ENCODE measurements at regions not wholly inside any gene's neighbourhood (a gene's known extent, or its start where the extent isn't known, plus 50 kb on each side); places are given as distances from the start of the nearest gene placed in this dataset.
"Not testable (repeated sequence)": the region's sequence is repeated elsewhere in the genome, so short reads cannot be mapped to it uniquely, and the experiment has no call there.

DNA sequence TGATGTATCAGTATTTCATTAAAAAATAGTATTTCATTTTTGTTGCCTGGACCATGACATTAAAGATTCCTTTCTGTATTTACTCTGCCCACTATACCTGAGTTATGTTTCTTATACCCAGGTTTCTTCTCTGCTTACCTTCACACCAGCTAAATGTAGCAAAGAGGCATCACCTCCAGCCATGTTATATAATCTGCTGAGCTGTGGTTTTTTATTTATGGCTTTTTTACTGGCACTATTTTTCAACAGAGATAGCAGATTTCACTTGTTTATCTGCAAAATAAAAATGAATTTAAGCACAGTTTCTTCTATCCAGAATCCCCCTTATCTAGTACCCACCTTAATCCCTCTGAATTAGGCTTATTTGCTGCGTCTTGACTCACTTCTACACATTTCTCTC lies 979.0 kb upstream of the MAN1A1 start:
- DNase-seq, result no peak

GRCh38 chr6:120320481-120321162 lies 971.1 kb upstream of the MAN1A1 start:
- no peak for DNase-seq

- DNase-seq, result no peak
Observed at GRCh38 chr6:120304223-120304622, 954.7 kb upstream of the MAN1A1 start.

DNA sequence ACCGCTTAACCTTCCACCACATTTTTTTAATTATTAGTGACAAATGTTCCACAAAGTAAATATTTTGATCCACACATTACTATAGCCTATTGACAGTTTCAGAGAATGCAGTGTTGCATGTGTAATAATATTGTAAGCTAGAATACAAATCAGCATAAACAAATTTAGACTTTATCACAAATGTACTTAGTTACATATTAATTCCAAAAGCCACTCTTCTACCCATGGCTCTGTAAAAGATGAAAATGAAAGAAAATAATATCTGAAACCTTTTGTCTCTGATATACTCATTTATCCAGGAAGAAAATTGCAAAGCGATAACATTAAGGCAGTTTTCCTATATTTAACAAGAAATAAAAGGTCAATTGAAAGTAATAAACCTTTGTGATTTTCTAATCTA lies 954.0 kb upstream of the MAN1A1 start:
- DNase-seq, result no peak

GRCh38 chr6:120302041-120302440 lies 952.5 kb upstream of the MAN1A1 start:
- DNase-seq, result no peak

GRCh38 chr6:120290964-120291363 lies 941.4 kb upstream of the MAN1A1 start:
- DNase-seq, result no peak

DNA sequence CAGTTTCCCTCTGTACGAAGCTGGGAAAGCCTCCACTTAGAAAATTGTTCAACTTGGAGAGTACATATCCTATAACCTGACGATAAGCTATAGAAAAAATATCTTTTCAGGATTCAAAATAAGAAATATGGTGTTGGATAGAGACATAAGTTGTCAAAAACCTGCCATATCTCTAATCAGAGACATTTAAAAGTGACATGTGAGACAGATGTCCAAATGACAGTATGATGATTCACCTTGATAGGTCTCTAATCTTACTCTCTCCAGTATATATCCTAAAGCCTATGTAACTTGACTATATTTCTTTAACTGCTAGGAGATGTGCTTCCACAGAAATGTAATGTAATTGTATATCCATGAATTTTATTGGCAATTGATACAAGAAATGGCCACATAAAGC lies 932.4 kb upstream of the MAN1A1 start:
- no peak for DNase-seq

DNA sequence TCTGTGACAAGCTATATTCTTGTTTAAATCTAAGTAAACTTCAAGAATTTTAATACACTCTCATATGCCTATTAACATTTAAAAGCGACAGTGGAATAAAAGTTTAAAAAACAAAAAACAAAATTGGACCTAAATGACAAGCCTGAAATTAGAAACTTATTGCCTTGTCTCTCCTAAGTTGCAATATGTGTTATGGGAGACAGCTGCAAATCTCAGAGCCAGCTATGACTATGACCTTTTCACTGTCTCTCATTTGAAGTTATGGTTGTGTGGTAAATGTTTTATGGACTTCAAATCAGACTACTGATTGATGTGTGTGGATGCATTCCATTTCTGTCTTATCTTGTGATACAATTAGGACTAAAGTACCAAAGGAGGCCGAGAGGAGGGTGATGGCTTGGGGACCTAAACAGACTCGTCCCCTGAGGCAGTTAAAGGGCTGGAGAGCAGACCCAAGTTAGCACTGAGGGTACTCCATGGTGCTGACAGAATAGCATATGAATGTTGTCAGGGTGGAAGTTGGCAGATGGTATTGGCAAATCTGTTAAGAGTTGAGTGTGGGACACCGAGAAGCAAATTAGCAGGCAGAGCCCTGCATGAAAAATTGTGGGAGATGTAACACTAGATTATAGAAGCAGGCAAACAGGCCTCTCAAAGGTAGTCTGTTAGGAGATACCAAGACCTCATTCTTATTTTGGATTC lies 930.1 kb upstream of the MAN1A1 start:
- DNase-seq, result no peak

DNA sequence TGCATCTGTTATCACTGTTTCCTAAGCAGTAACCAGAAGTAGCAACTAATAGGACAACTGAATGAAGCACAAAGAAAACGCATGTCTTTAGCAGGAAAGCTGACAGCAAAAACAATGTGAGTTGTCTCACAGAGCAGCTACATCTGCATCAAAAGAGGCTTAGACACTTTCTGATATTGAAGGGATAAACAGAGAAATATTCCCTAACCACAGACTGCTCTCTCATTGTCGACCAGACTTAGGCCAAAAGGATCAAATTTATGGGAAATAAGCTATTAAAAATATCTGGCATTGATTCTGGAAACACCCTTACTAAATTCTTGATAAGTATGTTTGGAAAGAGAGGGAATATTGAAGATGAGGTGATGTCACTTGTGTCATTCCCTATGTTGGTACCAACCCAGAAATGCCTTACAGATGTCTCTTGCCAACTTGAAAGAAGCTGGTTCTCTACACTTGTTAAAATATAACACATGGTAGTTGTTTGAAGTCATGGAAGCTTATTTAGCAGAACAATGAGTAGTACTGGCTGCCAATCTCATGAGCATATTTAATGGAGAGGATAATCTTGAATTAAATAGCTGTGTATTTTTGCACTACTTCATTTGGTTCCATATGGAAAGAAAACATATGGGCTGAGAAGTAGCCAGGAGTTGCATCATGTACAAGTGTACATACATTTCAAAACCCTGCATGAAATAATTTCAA lies 929.3 kb upstream of the MAN1A1 start:
- no peak for DNase-seq

DNA sequence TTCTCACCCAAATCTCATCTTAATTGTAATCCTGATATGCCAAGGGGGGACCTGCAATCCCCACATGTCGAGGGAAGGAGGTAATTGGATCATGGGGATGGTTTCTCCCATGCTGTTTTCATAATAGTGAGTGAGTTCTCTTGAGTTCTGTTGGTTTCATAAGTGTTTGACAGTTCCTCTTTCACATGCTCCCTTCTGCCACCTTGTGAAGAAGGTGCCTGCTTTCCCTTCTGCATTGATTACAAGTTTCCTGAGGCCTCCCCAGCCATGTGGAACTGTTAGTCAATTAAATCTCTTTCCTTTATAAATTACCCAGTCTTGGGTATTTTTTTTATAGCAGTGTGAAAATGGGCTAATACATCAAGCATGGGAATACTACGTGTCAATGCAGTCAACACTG lies 925.0 kb upstream of the MAN1A1 start:
- DNase-seq, result no peak

DNA sequence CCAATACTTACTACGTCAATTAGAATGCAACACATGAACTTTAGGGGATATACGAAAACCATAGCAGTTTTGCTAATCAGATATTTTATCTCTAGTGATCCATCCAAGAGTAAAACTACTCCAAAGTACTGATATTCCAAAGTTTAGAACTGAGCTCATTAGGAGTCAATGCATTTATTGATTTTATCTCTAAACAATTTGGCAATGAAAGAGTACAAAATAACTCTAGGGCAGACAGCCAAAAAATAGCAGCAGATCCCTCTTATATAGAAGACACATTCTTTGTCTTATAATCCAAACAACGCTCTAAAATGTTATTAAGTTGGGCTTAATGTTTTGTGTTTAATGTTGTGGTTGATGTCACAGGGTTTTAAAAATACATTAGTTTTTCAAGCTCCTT lies 923.9 kb upstream of the MAN1A1 start:
- DNase-seq, result no peak

DNA sequence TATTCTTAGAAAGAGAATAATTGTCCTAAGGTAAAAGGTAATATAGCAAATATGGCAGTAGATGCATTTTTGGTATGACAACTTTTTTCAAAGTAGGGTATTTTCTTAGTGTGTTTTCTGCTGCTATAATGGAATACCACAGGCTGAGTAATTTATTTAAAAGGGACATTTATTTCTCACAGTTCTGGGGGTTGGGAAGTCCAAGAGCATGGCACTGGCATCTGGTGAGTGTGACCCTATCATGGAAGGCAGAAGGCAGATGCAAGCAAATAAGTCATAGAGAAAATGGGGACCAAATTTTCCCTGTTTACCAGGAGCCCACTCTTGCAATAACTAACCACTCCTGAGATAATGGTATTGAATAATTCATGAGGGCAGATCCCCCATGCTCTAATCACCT lies 922.5 kb upstream of the MAN1A1 start:
- DNase-seq, result no peak

GRCh38 chr6:120268256-120268655 lies 918.7 kb upstream of the MAN1A1 start:
- DNase-seq, result not testable (repeated sequence)

DNA sequence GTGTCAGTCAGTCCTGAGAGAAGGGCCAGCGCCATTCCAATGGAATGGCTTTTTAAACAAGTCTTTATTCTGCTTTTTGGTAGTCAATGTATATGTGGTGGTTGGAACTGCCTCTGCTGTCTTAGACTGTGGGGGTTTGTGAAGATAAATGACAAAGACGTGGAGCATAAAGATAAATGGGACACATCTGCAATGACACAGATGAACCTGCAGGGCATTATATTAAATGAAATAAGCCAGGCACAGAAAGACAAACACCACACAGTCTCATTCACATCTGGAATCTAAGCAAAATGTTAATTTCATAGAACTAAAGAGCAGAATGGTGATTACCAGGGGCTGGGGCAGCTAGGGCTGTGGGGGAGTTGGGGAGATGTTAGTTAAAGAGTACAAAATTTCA lies 912.8 kb upstream of the MAN1A1 start:
- no peak for DNase-seq

DNA sequence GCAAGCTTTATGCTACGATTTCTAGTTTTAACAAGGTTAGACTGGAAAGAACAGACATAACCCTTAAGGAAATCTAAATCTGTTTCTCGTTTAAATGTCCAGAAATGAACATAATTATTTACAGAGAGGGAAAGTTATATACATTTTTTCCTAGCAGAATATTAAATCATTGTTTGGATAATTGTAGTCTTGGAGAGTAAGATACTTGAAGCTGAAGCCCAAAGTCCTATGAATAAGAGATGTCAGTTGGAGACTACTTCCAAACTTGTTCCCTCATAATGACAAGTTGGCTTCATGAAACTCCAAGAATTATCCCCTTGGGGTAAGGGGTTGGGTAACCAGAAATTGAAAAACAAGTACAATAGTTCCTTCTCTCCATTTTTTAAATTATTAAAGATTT lies 911.1 kb upstream of the MAN1A1 start:
- no peak for DNase-seq

DNA sequence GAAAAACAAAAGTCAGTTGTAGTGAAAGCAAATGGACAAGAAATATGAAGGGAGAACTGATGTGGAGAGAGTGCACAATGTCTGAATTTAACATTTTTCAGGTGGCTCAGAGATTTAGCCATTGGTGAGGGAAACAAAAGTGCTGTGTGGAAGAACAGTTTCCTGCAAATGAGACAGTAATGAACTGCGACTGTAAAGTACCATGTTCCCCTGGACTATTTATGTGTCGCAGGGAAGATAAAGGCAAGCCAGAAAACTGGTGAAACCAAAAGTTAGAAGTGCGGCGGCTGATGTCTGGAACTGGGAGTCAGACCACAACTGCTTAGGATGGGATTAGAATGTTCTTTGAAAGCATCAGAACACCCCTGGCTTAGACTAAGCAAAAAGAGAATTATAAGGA lies 905.1 kb upstream of the MAN1A1 start:
- no peak for DNase-seq

DNA sequence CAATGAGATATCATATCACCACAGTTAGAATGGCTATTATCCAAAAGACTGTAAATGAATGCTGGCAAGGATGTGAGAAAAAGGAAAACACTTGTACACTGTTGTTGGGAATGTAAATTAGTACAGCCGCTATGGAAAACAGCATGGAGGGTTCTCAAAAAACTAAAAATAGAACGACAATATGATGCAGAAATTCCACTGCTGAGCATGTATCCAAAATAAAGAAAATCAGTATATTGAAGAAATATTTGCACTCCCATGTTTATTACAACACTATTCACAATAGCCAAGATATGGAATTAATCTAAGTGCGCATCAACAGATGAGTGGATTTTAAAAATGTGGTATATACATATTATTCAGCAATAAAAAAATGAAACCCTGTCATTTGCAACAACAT lies 898.9 kb upstream of the MAN1A1 start:
- DNase-seq, result no peak

DNA sequence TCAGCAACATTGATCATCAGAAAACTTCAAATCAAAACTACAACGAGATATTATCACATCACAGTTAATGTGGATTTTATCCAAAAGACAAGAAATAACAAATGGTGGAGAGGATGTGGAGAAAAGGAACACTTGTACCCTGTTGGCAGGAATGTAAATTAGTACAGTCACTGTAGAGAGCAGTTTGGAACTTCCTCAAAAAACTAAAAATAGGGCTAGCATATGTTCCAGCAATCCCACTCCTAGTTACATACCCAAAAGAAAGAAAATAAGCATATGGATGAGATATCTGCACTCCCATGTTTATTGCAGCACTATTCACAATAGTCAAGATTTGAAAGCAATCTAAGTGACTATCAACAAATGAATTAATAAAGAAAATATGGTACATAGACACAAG lies 887.7 kb upstream of the MAN1A1 start:
- no peak for DNase-seq

DNA sequence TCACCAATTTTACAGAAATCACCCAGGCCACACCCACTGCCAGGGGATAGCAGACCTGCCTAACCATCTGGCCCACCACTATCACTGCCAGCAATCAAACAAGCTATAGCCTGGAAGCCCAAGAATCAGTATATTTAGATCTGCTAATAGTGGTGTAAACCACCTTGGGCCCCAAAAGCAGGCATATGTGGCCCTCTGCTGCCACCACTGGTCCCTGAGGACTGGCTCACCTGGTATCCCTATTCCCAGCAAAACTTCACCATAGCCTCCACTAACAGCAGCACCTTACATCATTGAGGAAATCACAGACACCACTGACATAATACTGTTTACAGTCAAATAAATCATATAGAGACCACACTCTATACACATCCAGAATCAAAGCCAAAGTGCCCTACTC lies 880.4 kb upstream of the MAN1A1 start:
- DNase-seq, result no peak

- no peak for DNase-seq
Observed at GRCh38 chr6:120228297-120228696, 878.7 kb upstream of the MAN1A1 start.

GRCh38 chr6:120219339-120219738 lies 869.8 kb upstream of the MAN1A1 start:
- DNase-seq, result no peak

DNA sequence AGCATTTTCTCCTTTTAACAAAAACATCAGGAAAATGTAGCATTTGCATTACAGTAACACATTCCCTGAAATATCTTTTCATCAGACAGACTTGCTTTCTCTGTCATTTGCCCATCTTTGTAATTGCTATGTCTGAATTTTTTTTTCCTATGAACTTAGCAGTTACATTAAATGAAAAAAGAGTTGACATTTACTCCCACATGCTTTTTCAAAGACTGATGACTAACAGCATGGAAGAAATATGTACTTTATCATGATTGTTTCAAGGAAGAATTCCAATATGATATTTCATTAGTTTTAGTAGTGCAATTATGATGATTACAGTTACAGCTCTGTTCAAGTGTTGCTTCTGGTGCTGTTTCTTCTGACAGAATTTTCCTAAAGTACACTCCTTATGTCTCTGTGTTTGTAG lies 864.5 kb upstream of the MAN1A1 start:
- no peak for DNase-seq

- no peak for DNase-seq
Observed at GRCh38 chr6:120211955-120212792, 862.6 kb upstream of the MAN1A1 start.

Measured in hematopoietic multipotent progenitor cell treated with erythropoietin and hydrocortisone succinate and interleukin-3 and kit ligand, for 8 days (in vitro differentiated cells).